ENCODE measurements at regions not wholly inside any gene's neighbourhood (a gene's known extent, or its start where the extent isn't known, plus 50 kb on each side); places are given as distances from the start of the nearest gene placed in this dataset.

DNA sequence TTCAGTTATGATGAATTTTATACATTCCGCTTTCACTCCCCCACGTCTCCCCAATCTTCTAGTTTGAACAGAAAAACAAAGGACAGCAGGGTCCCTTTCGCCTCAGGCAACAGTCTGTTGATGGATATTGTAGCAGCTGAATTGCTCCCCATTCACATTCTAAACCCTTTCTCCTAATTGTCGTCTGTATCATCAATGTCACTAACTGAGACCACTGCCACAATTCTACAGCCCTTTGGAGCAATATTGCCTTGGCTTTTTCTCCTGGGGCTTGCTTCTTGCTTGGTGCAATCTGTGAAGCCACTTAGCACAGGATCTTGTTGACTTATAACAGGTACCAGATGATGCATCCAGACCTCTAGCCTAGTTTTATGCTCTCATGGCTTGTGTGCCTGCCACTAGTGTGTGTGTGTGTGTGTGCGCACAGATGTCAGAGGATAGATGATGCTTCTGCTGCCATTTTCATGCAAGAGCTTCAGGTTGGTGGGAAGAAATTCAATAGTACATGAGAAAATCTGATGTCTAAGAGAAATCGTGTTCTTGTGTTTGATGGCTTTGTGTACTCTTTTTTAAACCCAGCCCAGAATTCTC lies 195.2 kb upstream of the ISL1 start:
- Histone ChIP-seq H3F3A (ENCODE audit: insufficient read depth) (no peaks in the 10 kb centered on the region), H2AFZ (ENCODE audit: low read depth, low read length, severe bottlenecking) (no peak overlapping the region), H3K4me3 (ENCODE audit: insufficient read depth, low read length, poor library complexity, severe bottlenecking) (no peak overlapping the region), H3K9me2 (replicated peaks; ENCODE audit: insufficient read depth, low read length) (no peaks in the 10 kb centered on the region), H3K9ac (ENCODE audit: low read length) (no peak overlapping the region), H3K4me2 (ENCODE audit: low read depth, low read length, poor library complexity, severe bottlenecking) (no peak overlapping the region), H3K36me3 (ENCODE audit: low read length) (no peaks in the 10 kb centered on the region), H3K79me2 (ENCODE audit: insufficient read depth, low read length) (no peaks in the 10 kb centered on the region), H3K27ac (ENCODE audit: low read depth, low read length) (no peak overlapping the region), H3K27me3 (ENCODE audit: low read length) (no peaks in the 10 kb centered on the region), H4K20me1 (ENCODE audit: low read depth, low read length) (no peaks in the 10 kb centered on the region), H3K9me3 (ENCODE audit: insufficient read depth, low read length) (no peaks in the 10 kb centered on the region)
- TF ChIP-seq, protein P1, sequence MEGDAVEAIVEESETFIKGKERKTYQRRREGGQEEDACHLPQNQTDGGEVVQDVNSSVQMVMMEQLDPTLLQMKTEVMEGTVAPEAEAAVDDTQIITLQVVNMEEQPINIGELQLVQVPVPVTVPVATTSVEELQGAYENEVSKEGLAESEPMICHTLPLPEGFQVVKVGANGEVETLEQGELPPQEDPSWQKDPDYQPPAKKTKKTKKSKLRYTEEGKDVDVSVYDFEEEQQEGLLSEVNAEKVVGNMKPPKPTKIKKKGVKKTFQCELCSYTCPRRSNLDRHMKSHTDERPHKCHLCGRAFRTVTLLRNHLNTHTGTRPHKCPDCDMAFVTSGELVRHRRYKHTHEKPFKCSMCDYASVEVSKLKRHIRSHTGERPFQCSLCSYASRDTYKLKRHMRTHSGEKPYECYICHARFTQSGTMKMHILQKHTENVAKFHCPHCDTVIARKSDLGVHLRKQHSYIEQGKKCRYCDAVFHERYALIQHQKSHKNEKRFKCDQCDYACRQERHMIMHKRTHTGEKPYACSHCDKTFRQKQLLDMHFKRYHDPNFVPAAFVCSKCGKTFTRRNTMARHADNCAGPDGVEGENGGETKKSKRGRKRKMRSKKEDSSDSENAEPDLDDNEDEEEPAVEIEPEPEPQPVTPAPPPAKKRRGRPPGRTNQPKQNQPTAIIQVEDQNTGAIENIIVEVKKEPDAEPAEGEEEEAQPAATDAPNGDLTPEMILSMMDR (IDR thresholded peaks at IDR 0.05; ENCODE audit: insufficient read depth, low read length, poor library complexity, severe bottlenecking): no peak
- no peak for TF ChIP-seq EZH2phosphoT487 (conservative IDR thresholded peaks at IDR 0.05; ENCODE audit: low read length)

DNA sequence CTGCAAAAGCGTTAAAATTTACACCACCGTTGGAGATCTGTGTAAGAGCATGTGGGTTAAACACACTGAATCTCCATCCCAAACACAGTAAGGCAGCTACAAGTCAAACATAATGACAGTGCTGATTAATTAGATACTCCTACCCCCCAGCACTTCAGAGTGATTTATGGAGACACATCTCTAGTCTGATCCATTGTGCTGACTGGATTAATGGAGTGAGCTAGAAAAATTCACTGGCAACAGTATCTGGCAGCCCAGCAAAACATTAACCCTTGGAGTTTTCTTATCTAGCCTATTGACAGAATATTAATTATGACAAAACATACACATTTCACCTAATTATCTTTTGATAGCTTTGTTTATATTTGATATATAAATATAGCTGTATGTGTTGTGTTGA lies 188.6 kb upstream of the ISL1 start:
- H3K27me3 ChIP-seq (ENCODE audit: low read length): no peaks in the 10 kb centered on the region
- no peaks in the 10 kb centered on the region for H3K9me2 ChIP-seq (replicated peaks; ENCODE audit: insufficient read depth, low read length)
- H3K9me3 ChIP-seq (ENCODE audit: insufficient read depth, low read length): no peaks in the 10 kb centered on the region
- no peak overlapping the region for H3K4me2 ChIP-seq (ENCODE audit: low read depth, low read length, poor library complexity, severe bottlenecking)
- H2AFZ ChIP-seq (ENCODE audit: low read depth, low read length, severe bottlenecking): no peak overlapping the region
- TF ChIP-seq EZH2phosphoT487 (conservative IDR thresholded peaks at IDR 0.05; ENCODE audit: low read length): no peak
- TF ChIP-seq, protein P1 (IDR thresholded peaks at IDR 0.05; ENCODE audit: insufficient read depth, low read length, poor library complexity, severe bottlenecking): no peak
- H3K79me2 ChIP-seq (ENCODE audit: insufficient read depth, low read length): no peaks in the 10 kb centered on the region
- no peaks in the 10 kb centered on the region for H4K20me1 ChIP-seq (ENCODE audit: low read depth, low read length)
- no peak overlapping the region for H3K4me3 ChIP-seq (ENCODE audit: insufficient read depth, low read length, poor library complexity, severe bottlenecking)
- no peak overlapping the region for H3K27ac ChIP-seq (ENCODE audit: low read depth, low read length)
- H3K9ac ChIP-seq (ENCODE audit: low read length): no peak overlapping the region
- no peaks in the 10 kb centered on the region for H3F3A ChIP-seq (ENCODE audit: insufficient read depth)
- H3K36me3 ChIP-seq (ENCODE audit: low read length): no peaks in the 10 kb centered on the region

DNA sequence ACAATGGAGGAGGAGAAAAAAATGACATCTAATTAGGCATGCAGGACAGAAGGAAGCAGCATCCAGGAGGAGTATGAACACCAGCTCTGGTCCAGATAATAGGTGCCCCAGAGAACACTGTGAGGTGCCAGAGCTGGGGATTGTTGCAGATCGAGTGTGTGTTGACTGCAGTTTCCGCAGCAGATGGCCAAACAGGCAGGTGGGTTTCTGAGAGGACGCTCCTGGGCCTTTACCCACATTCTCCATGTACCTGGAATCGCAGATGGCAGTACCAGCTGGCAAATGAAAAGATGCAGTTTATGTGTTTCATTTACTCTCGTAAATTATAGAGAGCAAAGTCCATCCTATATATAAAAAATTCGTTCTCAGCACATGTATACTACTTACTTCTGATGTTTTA lies 182.2 kb upstream of the ISL1 start:
- Histone ChIP-seq H3K4me2 (ENCODE audit: low read depth, low read length, poor library complexity, severe bottlenecking) (no peak overlapping the region), H3K36me3 (ENCODE audit: low read length) (no peaks in the 10 kb centered on the region), H2AFZ (ENCODE audit: low read depth, low read length, severe bottlenecking) (no peak overlapping the region), H3K27ac (ENCODE audit: low read depth, low read length) (no peak overlapping the region), H3K9me2 (replicated peaks; ENCODE audit: insufficient read depth, low read length) (no peaks in the 10 kb centered on the region), H3K79me2 (ENCODE audit: insufficient read depth, low read length) (no peaks in the 10 kb centered on the region), H3K9ac (ENCODE audit: low read length) (no peak overlapping the region), H3K4me3 (ENCODE audit: insufficient read depth, low read length, poor library complexity, severe bottlenecking) (no peak overlapping the region), H4K20me1 (ENCODE audit: low read depth, low read length) (no peaks in the 10 kb centered on the region), H3F3A (ENCODE audit: insufficient read depth) (no peaks in the 10 kb centered on the region), H3K9me3 (ENCODE audit: insufficient read depth, low read length) (no peaks in the 10 kb centered on the region), H3K27me3 (ENCODE audit: low read length) (no peaks in the 10 kb centered on the region)
- no peak for TF ChIP-seq EZH2phosphoT487 (conservative IDR thresholded peaks at IDR 0.05; ENCODE audit: low read length)
- TF ChIP-seq, protein P1 (IDR thresholded peaks at IDR 0.05; ENCODE audit: insufficient read depth, low read length, poor library complexity, severe bottlenecking): no peak
